K562 (cell line): ENCODE measurements at regions not wholly inside any gene's neighbourhood (a gene's known extent, or its start where the extent isn't known, plus 50 kb on each side); places are given as distances from the start of the nearest gene placed in this dataset.

ENCODE experiments used
- ATAC-seq: fragments of 200-7000 bp; cut with Tn5 transposase; 3 replicates; pipeline ENCODE4 v1.9.1; 2020; ENCODE audit warnings: moderate library complexity
- BruUV-seq: library from RNA; stranded (reverse); fragments of 400-500 nt; replicated peaks from 2 replicates; lab custom pipeline; 2021; lab: Mats Ljungman, UMichigan
- CTCF ChIA-PET: fragments of 300-600 bp; formaldehyde crosslinking; extraction: SDS; loops from one replicate; lab custom pipeline; 2021; ENCODE audit warnings: low intra/inter-chr PET ratio; lab: Yijun Ruan, JAX
- POLR2A ChIA-PET: fragments of 300-600, 350-650 bp; sonication (Branson Sonifier 250); formaldehyde crosslinking; extraction: SDS; loops from one replicate; lab custom pipeline; 2021; ENCODE audit warnings: antibody characterized with exemption, inconsistent platforms; lab: Yijun Ruan, JAX
- DNase-seq, 4 experiments: peaks; one replicate each; pipeline versions ENCODE4 v3.0.0 to v3.0.0-alpha.2; 2011 to 2018; ENCODE audit warnings: low spot score in 3 of 4, mixed read lengths in 3 of 4; ENCODE audit errors: extremely low read depth in 1 of 4
- FAIRE-seq: peaks from 2 replicates; lab custom pipeline; 2011; peaks lifted over from hg19 to GRCh38; lab: Jason Lieb, UNC
- H2AFZ ChIP-seq: 2 replicates; pipeline ENCODE4 v1.6.0; 2011; ENCODE audit warnings: low read depth, low read length, control low read depth, inconsistent platforms
- H3K27ac ChIP-seq: fragments of 200-600 bp; 3 replicates; pipeline ENCODE4 v1.8.0; 2011; ENCODE audit warnings: low read depth, mild to moderate bottlenecking, control low read depth, inconsistent platforms, low read length, moderate library complexity, mixed read lengths; ENCODE audit errors: extremely low read depth
- H3K27me3 ChIP-seq, 2 experiments: fragments of 300-600 bp in 1 of 2; 2 replicates in 1 of 2; 3 replicates in 1 of 2; pipeline versions ENCODE4 v1.6.0 to v1.8.0; 2011; ENCODE audit warnings: inconsistent platforms in 2 of 2, low read length in 2 of 2, mild to moderate bottlenecking in 1 of 2, mixed read lengths in 1 of 2, moderate library complexity in 1 of 2; ENCODE audit not compliant: control insufficient read depth in 2 of 2, insufficient read depth in 2 of 2
- H3K36me3 ChIP-seq: fragments of 300-600 bp; 3 replicates; pipeline ENCODE4 v1.8.0; 2011; ENCODE audit warnings: mild to moderate bottlenecking, low read length, inconsistent platforms; ENCODE audit not compliant: control insufficient read depth, insufficient read depth
- H3K4me1 ChIP-seq, 2 experiments: fragments of 200-600 bp in 1 of 2; replicated peaks in 1 of 2; 2 replicates in 1 of 2; 3 replicates in 1 of 2; pipeline versions ENCODE4 v1.5.1 to v1.8.0; 2011; ENCODE audit warnings: inconsistent platforms in 2 of 2, low read length in 2 of 2, mild to moderate bottlenecking in 1 of 2, mixed read lengths in 1 of 2, moderate library complexity in 1 of 2; ENCODE audit not compliant: control insufficient read depth in 2 of 2, insufficient read depth in 2 of 2
- H3K4me2 ChIP-seq: 2 replicates; pipeline ENCODE4 v1.6.1; 2011; ENCODE audit warnings: low read length, control low read depth, inconsistent platforms, mixed read lengths; ENCODE audit not compliant: insufficient read depth
- H3K4me3 ChIP-seq: fragments of 200-600 bp; sonication (generic), shearing (Covaris generic); 2 replicates; pipeline ENCODE4 v1.5.1; 2016; ENCODE audit warnings: control low read depth, inconsistent platforms
- H3K79me2 ChIP-seq: fragments of 200-600 bp; 3 replicates; pipeline ENCODE4 v1.8.0; 2011; ENCODE audit warnings: low read length, inconsistent platforms; ENCODE audit not compliant: control insufficient read depth, insufficient read depth
- H3K9ac ChIP-seq, 2 experiments: 2 replicates each; pipeline versions ENCODE4 v1.6.0 to v1.6.1; 2011; ENCODE audit warnings: low read depth in 2 of 2, low read length in 2 of 2, control low read depth in 1 of 2, inconsistent platforms in 1 of 2, mild to moderate bottlenecking in 1 of 2, mixed read lengths in 1 of 2; ENCODE audit not compliant: insufficient read depth in 1 of 2
- H3K9me1 ChIP-seq: one replicate; pipeline ENCODE4 v1.6.0; 2011; ENCODE audit warnings: inconsistent platforms, mild to moderate bottlenecking, low read length, moderate library complexity; ENCODE audit not compliant: control insufficient read depth, insufficient read depth
- H3K9me3 ChIP-seq: replicated peaks from 2 replicates; pipeline ENCODE4 v1.5.1; 2011; ENCODE audit warnings: low read depth, low read length, inconsistent platforms; ENCODE audit not compliant: control insufficient read depth, insufficient read depth
- H4K20me1 ChIP-seq: replicated peaks from 2 replicates; pipeline ENCODE4 v1.6.1; 2011; ENCODE audit warnings: low read length, inconsistent platforms, mixed read lengths; ENCODE audit not compliant: control insufficient read depth, insufficient read depth
- CREM ChIP-seq: IDR thresholded peaks from 2 replicates; pipeline ENCODE4 v1.6.1; 2014; ENCODE audit warnings: antibody characterized with exemption, low read depth
- EGR1 ChIP-seq: fragments of 450-650 bp; conservative IDR thresholded peaks from 2 replicates; pipeline ENCODE4 v1.6.1; 2017; ENCODE audit warnings: mild to moderate bottlenecking
- FOSL1 ChIP-seq: fragments of 200-800 bp; sonication (Bioruptor generic); conservative IDR thresholded peaks from 2 replicates; pipeline ENCODE4 v1.6.1; 2016; ENCODE audit warnings: missing genetic modification characterization, missing compliant biosample characterization
- FOXM1 ChIP-seq, 2 experiments: fragments of 450-650 bp in 1 of 2; sonication (generic) in 1 of 2; formaldehyde crosslinking in 1 of 2; IDR thresholded peaks; 2 replicates each; pipeline versions ENCODE4 v1.6.1 to v1.9.0; 2017 to 2022; ENCODE audit warnings: low read depth in 2 of 2, mild to moderate bottlenecking in 2 of 2, missing genetic modification reagents in 1 of 2, moderate library complexity in 1 of 2
- PPARD ChIP-seq: fragments of 250-450 bp; sonication (Bioruptor Pico); IDR thresholded peaks from 2 replicates; pipeline ENCODE4 v1.8.0; 2022; ENCODE audit warnings: inconsistent platforms, mild to moderate bottlenecking, moderate library complexity
- RCOR1 ChIP-seq, 2 experiments: IDR thresholded peaks; 2 replicates each; pipeline ENCODE4 v1.6.1; 2012; ENCODE audit warnings: low read depth in 2 of 2, low read length in 2 of 2, borderline replicate concordance in 1 of 2, improper control_type of control experiment in 1 of 2
- WGBS: fragments of 100-300 bp; shearing (Covaris generic); methylation state at CpG from one replicate; pipeline ENCODE4 v1.1.6; 2016; ENCODE audit warnings: low coverage, mixed read lengths; ENCODE audit not compliant: insufficient coverage; ENCODE audit errors: missing lambda C conversion rate; 5-methylcytosine and 5-hydroxymethylcytosine counted together
- in situ Hi-C: fragments of 300-500 bp; cut with MboI; formaldehyde crosslinking; loops from 4 replicates; pipeline ENCODE4 v1.15.0; 2018; ENCODE audit warnings: inconsistent platforms, mixed read lengths
- intact Hi-C: fragments of 100-400 bp; cut with micrococcal nuclease; formaldehyde crosslinking; loops from 2 replicates; pipeline ENCODE4 v1.14.2; 2022
- TF ChIP-seq, protein P1 (sequence below), 3 experiments: IDR thresholded peaks in 2 of 3; conservative IDR thresholded peaks in 1 of 3; 2 replicates each; pipeline ENCODE4 v1.5.1; 2011 to 2012; ENCODE audit warnings: low read length in 3 of 3, mild to moderate bottlenecking in 3 of 3, control low read depth in 2 of 3, improper control_type of control experiment in 1 of 3, inconsistent platforms in 1 of 3, low read depth in 1 of 3, mixed read lengths in 1 of 3, moderate library complexity in 1 of 3; ENCODE audit not compliant: insufficient read depth in 2 of 3
- TF ChIP-seq, protein P2 (sequence below): fragments of 450-650 bp; IDR thresholded peaks from 2 replicates; pipeline ENCODE4 v1.6.1; 2016
- TF ChIP-seq, protein P3 (sequence below): IDR thresholded peaks from 2 replicates; pipeline ENCODE4 v1.6.1; 2012; ENCODE audit warnings: low read depth, low read length, improper control_type of control experiment, borderline replicate concordance
- TF ChIP-seq, protein P4 (sequence below), 2 experiments: IDR thresholded peaks in 1 of 2; conservative IDR thresholded peaks in 1 of 2; 2 replicates each; pipeline ENCODE4 v1.6.1; 2016; ENCODE audit warnings: low read depth in 2 of 2, mild to moderate bottlenecking in 1 of 2, missing compliant biosample characterization in 1 of 2, missing genetic modification characterization in 1 of 2, moderate library complexity in 1 of 2

DNA sequence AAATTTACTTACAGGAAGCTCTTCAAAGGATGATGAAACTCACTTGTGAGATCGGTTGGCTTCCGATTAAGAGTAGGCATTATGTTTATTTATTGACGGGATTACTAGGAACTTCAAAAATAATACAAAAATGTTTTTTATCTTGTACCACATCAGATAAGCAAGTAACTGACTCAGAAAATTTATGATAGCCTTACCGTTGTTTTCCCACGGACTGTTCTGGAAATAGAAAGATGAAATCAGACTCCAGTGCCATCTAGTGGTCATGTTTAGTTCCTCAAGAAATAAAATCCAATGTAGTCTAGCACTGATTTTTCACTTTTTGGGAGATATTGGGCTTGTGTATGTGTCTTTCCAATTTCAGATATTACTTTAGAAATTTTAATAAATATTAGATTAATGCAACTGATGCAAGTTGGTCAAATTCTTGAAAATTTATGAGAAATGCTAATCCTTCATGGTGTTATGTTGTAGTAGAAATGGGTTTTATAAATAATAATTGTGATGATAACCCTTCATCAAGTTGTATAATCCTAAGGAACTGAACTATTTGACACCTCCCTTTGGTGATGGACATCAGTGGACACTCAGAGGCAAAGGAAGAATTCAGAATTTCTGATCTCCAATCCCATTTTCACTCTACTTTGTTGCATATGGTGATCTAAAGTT, 168.8 kb downstream of the TMEM26 start:
- intact Hi-C loops (loop anchor here (1.0 to 10.0 kb wide), 4 partner anchors 144 to 840 kb away; no protein-coding TSS in a partner anchor), in situ Hi-C loops (no loop called here)
- BruUV-seq, result no TSS peak
- no peaks in the 10 kb centered on the region for H3K36me3 ChIP-seq
- ATAC-seq (peak; percentile 75), DNase-seq (peak; percentile 28 to 69 (median 48)), FAIRE-seq (peak; percentile 75)
- CTCF ChIA-PET, result interaction anchor here (0.6 to 2.6 kb wide), 5 partner anchors 143 to 840 kb away, joined by 3 to 16 read pairs (median 3); no protein-coding TSS in a partner anchor
- H2AFZ ChIP-seq, result no peak overlapping the region
- WGBS, result 14% methylated on average over 5 of the region's 5 CpGs
- H3K4me2 ChIP-seq, result no peak overlapping the region
- H4K20me1 ChIP-seq, result no peaks in the 10 kb centered on the region
- no peaks in the 10 kb centered on the region for H3K9me3 ChIP-seq
- H3K4me1 ChIP-seq, result no peaks in the 10 kb centered on the region
- H3K9ac ChIP-seq, result no peak overlapping the region
- POLR2A ChIA-PET, result no interaction called here
- no peak overlapping the region for H3K4me3 ChIP-seq
- no peak overlapping the region for H3K27ac ChIP-seq
- H3K9me1 ChIP-seq, result no peaks in the 10 kb centered on the region
- H3K79me2 ChIP-seq, result no peaks in the 10 kb centered on the region
- no peaks in the 10 kb centered on the region for H3K27me3 ChIP-seq
- no peak for TF ChIP-seq EGR1
- TF ChIP-seq RCOR1 (IDR thresholded peaks at IDR 0.05; ENCODE audit: borderline replicate concordance in 1 of 2, low read depth in 2 of 2, low read length in 2 of 2), result peak in 1 of 2 experiments; percentile 51; a peak in 1 of 4 replicates
- TF ChIP-seq, protein P1, sequence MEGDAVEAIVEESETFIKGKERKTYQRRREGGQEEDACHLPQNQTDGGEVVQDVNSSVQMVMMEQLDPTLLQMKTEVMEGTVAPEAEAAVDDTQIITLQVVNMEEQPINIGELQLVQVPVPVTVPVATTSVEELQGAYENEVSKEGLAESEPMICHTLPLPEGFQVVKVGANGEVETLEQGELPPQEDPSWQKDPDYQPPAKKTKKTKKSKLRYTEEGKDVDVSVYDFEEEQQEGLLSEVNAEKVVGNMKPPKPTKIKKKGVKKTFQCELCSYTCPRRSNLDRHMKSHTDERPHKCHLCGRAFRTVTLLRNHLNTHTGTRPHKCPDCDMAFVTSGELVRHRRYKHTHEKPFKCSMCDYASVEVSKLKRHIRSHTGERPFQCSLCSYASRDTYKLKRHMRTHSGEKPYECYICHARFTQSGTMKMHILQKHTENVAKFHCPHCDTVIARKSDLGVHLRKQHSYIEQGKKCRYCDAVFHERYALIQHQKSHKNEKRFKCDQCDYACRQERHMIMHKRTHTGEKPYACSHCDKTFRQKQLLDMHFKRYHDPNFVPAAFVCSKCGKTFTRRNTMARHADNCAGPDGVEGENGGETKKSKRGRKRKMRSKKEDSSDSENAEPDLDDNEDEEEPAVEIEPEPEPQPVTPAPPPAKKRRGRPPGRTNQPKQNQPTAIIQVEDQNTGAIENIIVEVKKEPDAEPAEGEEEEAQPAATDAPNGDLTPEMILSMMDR (IDR thresholded peaks at IDR 0.05 in 2 of 3, conservative IDR thresholded peaks at IDR 0.05 in 1 of 3; ENCODE audit: insufficient read depth in 2 of 3, low read depth in 1 of 3, low read length in 3 of 3), result peak; percentile 54 to 85 (median 57); a peak in 5 of 6 replicates
- peak; percentile 85 for TF ChIP-seq FOSL1 (tag)
- TF ChIP-seq FOXM1 (IDR thresholded peaks at IDR 0.05; ENCODE audit: low read depth), result peak; percentile 28; the same call in 1 of the 2 replicates
- TF ChIP-seq FOXM1 (CRISPR knock-in tag; IDR thresholded peaks at IDR 0.05; ENCODE audit: low read depth), result no peak
- TF ChIP-seq, protein P2, sequence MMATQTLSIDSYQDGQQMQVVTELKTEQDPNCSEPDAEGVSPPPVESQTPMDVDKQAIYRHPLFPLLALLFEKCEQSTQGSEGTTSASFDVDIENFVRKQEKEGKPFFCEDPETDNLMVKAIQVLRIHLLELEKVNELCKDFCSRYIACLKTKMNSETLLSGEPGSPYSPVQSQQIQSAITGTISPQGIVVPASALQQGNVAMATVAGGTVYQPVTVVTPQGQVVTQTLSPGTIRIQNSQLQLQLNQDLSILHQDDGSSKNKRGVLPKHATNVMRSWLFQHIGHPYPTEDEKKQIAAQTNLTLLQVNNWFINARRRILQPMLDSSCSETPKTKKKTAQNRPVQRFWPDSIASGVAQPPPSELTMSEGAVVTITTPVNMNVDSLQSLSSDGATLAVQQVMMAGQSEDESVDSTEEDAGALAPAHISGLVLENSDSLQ, result peak; percentile 71
- TF ChIP-seq, protein P3, sequence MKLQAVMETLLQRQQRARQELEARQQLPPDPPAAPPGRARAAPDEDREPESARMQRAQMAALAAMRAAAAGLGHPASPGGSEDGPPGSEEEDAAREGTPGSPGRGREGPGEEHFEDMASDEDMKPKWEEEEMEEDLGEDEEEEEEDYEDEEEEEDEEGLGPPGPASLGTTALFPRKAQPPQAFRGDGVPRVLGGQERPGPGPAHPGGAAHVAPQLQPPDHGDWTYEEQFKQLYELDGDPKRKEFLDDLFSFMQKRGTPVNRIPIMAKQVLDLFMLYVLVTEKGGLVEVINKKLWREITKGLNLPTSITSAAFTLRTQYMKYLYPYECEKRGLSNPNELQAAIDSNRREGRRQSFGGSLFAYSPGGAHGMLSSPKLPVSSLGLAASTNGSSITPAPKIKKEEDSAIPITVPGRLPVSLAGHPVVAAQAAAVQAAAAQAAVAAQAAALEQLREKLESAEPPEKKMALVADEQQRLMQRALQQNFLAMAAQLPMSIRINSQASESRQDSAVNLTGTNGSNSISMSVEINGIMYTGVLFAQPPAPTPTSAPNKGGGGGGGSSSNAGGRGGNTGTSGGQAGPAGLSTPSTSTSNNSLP, result peak; percentile 62; the same call in 1 of the 2 replicates
- no peak for TF ChIP-seq CREM
- TF ChIP-seq, protein P4, sequence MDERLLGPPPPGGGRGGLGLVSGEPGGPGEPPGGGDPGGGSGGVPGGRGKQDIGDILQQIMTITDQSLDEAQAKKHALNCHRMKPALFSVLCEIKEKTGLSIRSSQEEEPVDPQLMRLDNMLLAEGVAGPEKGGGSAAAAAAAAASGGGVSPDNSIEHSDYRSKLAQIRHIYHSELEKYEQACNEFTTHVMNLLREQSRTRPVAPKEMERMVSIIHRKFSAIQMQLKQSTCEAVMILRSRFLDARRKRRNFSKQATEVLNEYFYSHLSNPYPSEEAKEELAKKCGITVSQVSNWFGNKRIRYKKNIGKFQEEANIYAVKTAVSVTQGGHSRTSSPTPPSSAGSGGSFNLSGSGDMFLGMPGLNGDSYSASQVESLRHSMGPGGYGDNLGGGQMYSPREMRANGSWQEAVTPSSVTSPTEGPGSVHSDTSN (CRISPR knock-in tag; IDR thresholded peaks at IDR 0.05; ENCODE audit: low read depth), result no peak
- TF ChIP-seq, protein P4 (tag; conservative IDR thresholded peaks at IDR 0.05; ENCODE audit: low read depth), result peak; percentile 83
- TF ChIP-seq PPARD (CRISPR knock-in tag), result no peak
